ENCODE measurements at regions not wholly inside any gene's neighbourhood (a gene's known extent, or its start where the extent isn't known, plus 50 kb on each side); places are given as distances from the start of the nearest gene placed in this dataset.
A peak's percentile ranks its signal among the peaks of the same experiment; 100 is the strongest.
"Not testable (repeated sequence)": the region's sequence is repeated elsewhere in the genome, so short reads cannot be mapped to it uniquely, and the experiment has no call there.

DNA sequence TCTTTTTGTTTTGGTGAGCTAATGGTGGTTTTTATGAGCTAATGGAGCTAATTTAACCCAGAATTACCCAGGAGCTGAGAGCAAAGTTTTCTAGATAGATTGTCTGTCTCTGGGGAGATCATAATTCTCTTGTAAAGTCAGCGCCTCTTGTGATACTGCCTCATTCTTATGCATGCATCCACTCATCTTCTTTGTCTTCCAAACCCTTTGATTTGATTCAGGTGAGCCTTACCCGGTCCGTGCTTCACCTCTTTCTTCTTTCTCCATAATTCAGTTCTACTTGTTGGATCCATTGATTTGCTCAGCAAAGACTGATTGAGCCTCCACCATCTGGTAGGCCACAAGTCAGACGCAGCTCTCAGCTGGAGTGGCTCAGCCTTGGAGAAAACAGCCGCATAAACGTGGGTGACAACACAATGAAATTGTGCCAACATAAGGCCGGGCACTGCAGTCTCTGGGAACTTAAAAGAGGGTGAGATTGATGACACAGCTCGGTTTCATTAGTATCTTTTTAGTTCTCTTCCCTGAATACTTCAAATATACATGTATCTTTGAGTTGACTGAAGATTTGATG is 158.5 kb upstream of the SH3BP4 start:
- intact Hi-C loops (cut with DNase I; ENCODE audit: low total_unique reads) = no loop called here
- H3K4me3 ChIP-seq (ENCODE audit: low read depth, poor library complexity, severe bottlenecking) = no peak overlapping the region
- WGBS, 2 donors = 85 to 87% methylated on average over 8 of the region's 8 CpGs
- DNase-seq (ENCODE audit: low spot score in 2 of 2) = peak in 1 of 2 donors; percentile 21
- no peak for TF ChIP-seq POLR2A (IDR thresholded peaks at IDR 0.05)
- TF ChIP-seq, protein P1, sequence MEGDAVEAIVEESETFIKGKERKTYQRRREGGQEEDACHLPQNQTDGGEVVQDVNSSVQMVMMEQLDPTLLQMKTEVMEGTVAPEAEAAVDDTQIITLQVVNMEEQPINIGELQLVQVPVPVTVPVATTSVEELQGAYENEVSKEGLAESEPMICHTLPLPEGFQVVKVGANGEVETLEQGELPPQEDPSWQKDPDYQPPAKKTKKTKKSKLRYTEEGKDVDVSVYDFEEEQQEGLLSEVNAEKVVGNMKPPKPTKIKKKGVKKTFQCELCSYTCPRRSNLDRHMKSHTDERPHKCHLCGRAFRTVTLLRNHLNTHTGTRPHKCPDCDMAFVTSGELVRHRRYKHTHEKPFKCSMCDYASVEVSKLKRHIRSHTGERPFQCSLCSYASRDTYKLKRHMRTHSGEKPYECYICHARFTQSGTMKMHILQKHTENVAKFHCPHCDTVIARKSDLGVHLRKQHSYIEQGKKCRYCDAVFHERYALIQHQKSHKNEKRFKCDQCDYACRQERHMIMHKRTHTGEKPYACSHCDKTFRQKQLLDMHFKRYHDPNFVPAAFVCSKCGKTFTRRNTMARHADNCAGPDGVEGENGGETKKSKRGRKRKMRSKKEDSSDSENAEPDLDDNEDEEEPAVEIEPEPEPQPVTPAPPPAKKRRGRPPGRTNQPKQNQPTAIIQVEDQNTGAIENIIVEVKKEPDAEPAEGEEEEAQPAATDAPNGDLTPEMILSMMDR (IDR thresholded peaks at IDR 0.05) = no peak

DNA sequence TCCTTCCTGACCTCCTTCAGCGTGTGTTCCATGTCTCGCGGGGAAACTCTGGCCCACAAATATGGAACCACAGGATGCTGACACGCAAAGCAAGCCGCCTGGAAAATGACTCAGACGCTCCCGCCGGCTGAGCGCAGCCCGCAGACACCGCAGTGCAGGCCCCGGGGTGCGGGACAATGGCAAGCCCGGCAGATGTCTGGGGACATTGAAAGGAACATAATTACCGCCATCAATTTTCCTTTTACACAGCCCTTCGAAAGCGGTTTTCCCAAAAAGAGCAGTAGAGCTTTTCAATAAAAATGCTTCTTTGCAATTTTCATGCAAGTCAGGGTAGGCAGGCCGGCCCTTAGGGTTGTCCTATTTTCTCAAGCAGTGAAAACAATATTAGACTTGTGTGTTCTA is 159.2 kb upstream of the SH3BP4 start:
- peak in 1 of 2 donors; percentile 74 for DNase-seq (ENCODE audit: low spot score in 2 of 2)
- no peak overlapping the region for H3K4me3 ChIP-seq (ENCODE audit: low read depth, poor library complexity, severe bottlenecking)
- WGBS, 2 donors = 88% methylated on average over 18 of the region's 18 CpGs
- intact Hi-C loops (cut with DNase I; ENCODE audit: low total_unique reads) = no loop called here
- TF ChIP-seq POLR2A (IDR thresholded peaks at IDR 0.05) = no peak
- TF ChIP-seq, protein P1 (IDR thresholded peaks at IDR 0.05) = no peak

DNA sequence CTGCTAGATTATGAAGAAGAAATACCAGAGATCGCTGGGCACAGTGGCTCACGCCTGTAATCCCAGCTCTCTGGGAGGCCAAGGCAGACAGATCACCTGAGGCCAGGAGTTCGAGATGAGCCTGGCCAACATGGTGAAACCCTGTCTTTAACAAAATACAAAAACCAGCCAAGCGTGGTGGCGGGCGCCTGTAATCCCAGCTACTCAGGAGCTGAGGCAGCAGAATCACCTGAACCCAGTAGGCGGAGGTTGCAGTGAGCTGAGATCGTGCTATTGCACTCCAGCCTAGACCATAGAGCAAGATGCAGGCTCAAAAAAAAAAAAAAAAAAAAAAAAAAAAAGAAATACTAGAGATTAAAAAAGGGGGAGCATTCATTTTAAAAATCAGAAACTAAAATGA is 159.7 kb upstream of the SH3BP4 start:
- peak in 1 of 2 donors; percentile 68 for DNase-seq (ENCODE audit: low spot score in 2 of 2)
- 90 to 97% methylated on average over 8 of the region's 8 CpGs for WGBS, 2 donors
- intact Hi-C loops (cut with DNase I; ENCODE audit: low total_unique reads); H3K4me3 ChIP-seq (ENCODE audit: low read depth, poor library complexity, severe bottlenecking): not testable (repeated sequence)

DNA sequence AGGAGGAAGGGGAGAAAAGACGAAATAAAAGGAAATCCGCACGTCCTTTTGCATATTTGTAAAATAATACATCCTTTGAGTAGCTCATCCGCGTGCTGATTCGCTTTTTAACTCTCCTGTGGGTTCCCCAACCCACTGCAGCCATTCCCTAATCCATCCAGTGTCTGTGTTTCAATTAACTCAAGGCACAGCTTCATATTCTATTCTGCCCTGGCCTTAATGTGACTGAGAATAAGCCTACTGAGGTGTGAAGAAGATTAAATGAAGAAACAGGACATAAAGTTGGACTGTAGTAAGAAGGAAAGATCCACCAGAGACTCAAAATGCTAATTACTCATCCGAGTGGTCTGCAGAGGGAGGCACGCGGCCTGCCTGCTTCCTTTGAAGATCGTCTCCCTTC is 161.4 kb upstream of the SH3BP4 start:
- intact Hi-C loops (cut with DNase I; ENCODE audit: low total_unique reads) = no loop called here
- no peak for TF ChIP-seq POLR2A (IDR thresholded peaks at IDR 0.05)
- TF ChIP-seq, protein P1 (IDR thresholded peaks at IDR 0.05) = no peak
- 90 to 93% methylated on average over 10 of the region's 10 CpGs for WGBS, 2 donors
- no peak for DNase-seq (ENCODE audit: low spot score in 2 of 2)
- no peak overlapping the region for H3K4me3 ChIP-seq (ENCODE audit: low read depth, poor library complexity, severe bottlenecking)

DNA sequence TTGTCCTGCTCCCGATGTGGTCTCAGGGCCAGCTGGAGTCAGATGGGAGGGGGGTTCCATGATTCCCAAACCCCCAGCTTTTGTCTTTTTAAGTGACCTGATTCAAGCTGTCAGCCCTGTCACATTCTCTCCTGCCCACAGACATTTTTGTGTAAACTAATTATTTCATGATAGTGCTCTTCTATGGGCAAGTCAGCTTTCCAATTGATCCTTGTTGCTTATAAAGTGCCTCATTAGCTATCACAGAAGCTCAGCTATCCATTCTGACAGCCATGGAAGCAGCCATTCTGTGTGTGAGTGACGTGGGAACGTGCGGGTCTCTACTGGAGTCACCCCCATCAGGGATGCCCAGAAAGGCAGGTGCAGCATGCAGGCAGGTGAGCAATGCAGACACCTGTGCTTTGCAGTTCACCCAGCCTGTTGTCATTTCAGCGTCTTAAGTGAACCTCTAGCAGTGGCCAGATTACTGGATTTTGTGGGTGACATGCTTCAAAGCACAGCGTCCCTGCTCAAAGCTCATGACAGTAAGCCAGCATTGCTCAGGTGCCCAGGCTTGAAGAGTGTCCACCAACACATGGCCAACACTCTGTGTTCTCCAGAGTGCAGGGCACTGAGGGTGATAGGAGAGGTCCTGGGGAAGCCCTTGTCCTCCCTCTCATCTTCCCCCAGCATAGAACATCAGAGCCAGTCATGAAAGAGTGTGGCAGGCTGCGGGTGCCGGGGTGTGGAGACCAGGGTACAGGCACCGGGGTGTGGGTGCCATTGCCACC is 162.1 kb upstream of the SH3BP4 start:
- no peak overlapping the region for H3K4me3 ChIP-seq (ENCODE audit: low read depth, poor library complexity, severe bottlenecking)
- 90 to 95% methylated on average over 9 of the region's 9 CpGs for WGBS, 2 donors
- intact Hi-C loops (cut with DNase I; ENCODE audit: low total_unique reads) = no loop called here
- TF ChIP-seq, protein P1 (IDR thresholded peaks at IDR 0.05) = no peak
- TF ChIP-seq POLR2A (IDR thresholded peaks at IDR 0.05) = no peak
- DNase-seq (ENCODE audit: low spot score in 2 of 2) = peak in 1 of 2 donors; percentile 65

DNA sequence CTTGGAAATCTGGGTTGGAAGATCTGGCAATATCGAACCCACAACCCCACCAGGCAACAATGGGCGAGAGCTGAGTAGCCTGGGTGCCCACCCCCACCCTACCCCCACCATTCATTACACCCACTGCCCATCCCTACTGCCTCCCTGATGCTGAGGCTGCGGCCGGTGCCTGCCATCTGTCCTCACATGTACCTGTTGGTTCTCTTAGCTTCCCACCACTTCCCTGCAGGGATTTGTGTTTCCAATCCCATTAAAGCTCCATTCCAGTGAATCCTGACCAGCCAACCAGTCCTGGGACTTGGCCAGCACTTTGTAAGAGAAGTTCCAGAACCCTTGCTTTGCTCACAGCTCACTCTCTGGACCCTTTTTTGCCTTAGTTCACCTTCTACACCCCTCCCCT is 163.0 kb upstream of the SH3BP4 start:
- intact Hi-C loops (cut with DNase I; ENCODE audit: low total_unique reads) = no loop called here
- TF ChIP-seq, protein P1 (IDR thresholded peaks at IDR 0.05) = no peak
- TF ChIP-seq POLR2A (IDR thresholded peaks at IDR 0.05) = no peak
- no peak for DNase-seq (ENCODE audit: low spot score in 2 of 2)
- WGBS, 2 donors = 86 to 90% methylated on average over 4 of the region's 4 CpGs
- no peak overlapping the region for H3K4me3 ChIP-seq (ENCODE audit: low read depth, poor library complexity, severe bottlenecking)

All from lower leg skin (tissue), 4 donors.